ENCODE measurements at regions not wholly inside any gene's neighbourhood (a gene's known extent, or its start where the extent isn't known, plus 50 kb on each side); places are given as distances from the start of the nearest gene placed in this dataset.
"Not testable (repeated sequence)": the region's sequence is repeated elsewhere in the genome, so short reads cannot be mapped to it uniquely, and the experiment has no call there.

DNA sequence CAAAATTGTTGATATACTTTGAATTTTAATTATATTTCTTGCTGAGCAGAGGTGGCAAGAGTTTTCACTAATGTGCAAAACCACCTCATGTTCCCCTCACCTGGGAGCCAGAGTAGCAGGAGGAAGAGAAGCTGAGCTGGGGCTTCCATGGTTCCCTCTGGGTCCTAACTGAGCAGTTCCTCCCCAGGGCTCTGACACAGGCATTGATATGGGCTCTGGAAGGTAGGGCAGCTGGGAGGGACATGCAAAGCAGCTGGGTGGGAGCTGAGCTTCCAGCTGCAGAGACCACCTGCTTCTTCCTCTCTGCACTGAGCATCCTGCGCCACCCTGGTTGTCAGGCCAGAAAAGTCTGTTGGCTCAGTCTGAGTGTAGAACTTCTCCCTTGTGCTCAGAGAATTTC lies 336.1 kb downstream of the RPIA start:
- TF ChIP-seq EZH2phosphoT487 (IDR thresholded peaks at IDR 0.05; ENCODE audit: borderline replicate concordance, low read length); EZH2 (IDR thresholded peaks at IDR 0.05; ENCODE audit: low read length, unreplicated experiment): not testable (repeated sequence)
- TF ChIP-seq, protein P1, sequence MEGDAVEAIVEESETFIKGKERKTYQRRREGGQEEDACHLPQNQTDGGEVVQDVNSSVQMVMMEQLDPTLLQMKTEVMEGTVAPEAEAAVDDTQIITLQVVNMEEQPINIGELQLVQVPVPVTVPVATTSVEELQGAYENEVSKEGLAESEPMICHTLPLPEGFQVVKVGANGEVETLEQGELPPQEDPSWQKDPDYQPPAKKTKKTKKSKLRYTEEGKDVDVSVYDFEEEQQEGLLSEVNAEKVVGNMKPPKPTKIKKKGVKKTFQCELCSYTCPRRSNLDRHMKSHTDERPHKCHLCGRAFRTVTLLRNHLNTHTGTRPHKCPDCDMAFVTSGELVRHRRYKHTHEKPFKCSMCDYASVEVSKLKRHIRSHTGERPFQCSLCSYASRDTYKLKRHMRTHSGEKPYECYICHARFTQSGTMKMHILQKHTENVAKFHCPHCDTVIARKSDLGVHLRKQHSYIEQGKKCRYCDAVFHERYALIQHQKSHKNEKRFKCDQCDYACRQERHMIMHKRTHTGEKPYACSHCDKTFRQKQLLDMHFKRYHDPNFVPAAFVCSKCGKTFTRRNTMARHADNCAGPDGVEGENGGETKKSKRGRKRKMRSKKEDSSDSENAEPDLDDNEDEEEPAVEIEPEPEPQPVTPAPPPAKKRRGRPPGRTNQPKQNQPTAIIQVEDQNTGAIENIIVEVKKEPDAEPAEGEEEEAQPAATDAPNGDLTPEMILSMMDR (conservative IDR thresholded peaks at IDR 0.05; ENCODE audit: low read depth, low read length) = not testable (repeated sequence)
